Ishikawa (cell line): ENCODE measurements at regions not wholly inside any gene's neighbourhood (a gene's known extent, or its start where the extent isn't known, plus 50 kb on each side); places are given as distances from the start of the nearest gene placed in this dataset.

Experiments used
- CEBPB ChIP-seq: IDR thresholded peaks from 2 replicates; pipeline ENCODE4 v1.6.1; 2012
- CREB1 ChIP-seq: IDR thresholded peaks from 2 replicates; pipeline ENCODE4 v1.6.1; 2012; ENCODE audit warnings: low read depth
- EGR1 ChIP-seq: IDR thresholded peaks from 2 replicates; pipeline ENCODE4 v1.6.1; 2012
- EP300 ChIP-seq: IDR thresholded peaks from 2 replicates; pipeline ENCODE4 v1.6.1; 2012; ENCODE audit warnings: borderline replicate concordance
- FOXM1 ChIP-seq: IDR thresholded peaks from 2 replicates; pipeline ENCODE4 v1.6.1; 2012; ENCODE audit warnings: low read depth, borderline replicate concordance
- MAX ChIP-seq: IDR thresholded peaks from 2 replicates; pipeline ENCODE4 v1.6.1; 2012
- NFIC ChIP-seq: IDR thresholded peaks from 2 replicates; pipeline ENCODE4 v1.6.1; 2012
- RAD21 ChIP-seq: IDR thresholded peaks from 2 replicates; pipeline ENCODE4 v1.6.1; 2012; ENCODE audit warnings: low read depth
- REST ChIP-seq: IDR thresholded peaks from 2 replicates; pipeline ENCODE4 v1.6.1; 2012; ENCODE audit warnings: low read depth, mild to moderate bottlenecking
- TAF1 ChIP-seq: IDR thresholded peaks from 2 replicates; pipeline ENCODE4 v1.6.1; 2012; ENCODE audit warnings: low read depth, mild to moderate bottlenecking
- TCF12 ChIP-seq: IDR thresholded peaks from 2 replicates; pipeline ENCODE4 v1.6.1; 2012; ENCODE audit warnings: low read depth
- TEAD4 ChIP-seq: IDR thresholded peaks from 2 replicates; pipeline ENCODE4 v1.6.1; 2012
- YY1 ChIP-seq: IDR thresholded peaks from 2 replicates; pipeline ENCODE4 v1.6.1; 2012; ENCODE audit warnings: low read depth
- ZBTB7A ChIP-seq: IDR thresholded peaks from 2 replicates; pipeline ENCODE4 v1.6.1; 2012; ENCODE audit warnings: low read depth
- TF ChIP-seq, protein P1 (sequence below): IDR thresholded peaks from 2 replicates; pipeline ENCODE4 v1.6.1; 2012

DNA sequence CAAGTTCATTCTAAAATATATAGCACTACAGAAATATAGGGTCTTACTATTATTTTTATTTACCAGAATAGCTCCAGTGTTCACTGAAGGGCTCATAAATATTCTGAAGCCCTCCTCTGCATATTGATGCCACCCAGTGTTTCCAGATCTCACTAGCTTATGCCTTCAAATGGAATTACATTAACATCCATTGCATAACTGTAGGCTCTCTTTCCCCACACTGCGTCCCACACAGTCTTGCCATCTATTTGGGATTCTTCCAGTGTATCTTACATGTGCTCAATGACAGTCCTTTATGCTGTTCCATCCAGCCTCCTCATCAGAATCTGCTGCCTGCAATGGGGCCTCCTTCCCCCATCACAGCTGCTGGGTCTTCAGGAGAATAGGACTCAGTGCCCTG is 137.2 kb downstream of the CYSLTR2 start:
- no peak for TF ChIP-seq TAF1
- TF ChIP-seq RAD21, result no peak
- no peak for TF ChIP-seq NFIC
- TF ChIP-seq ZBTB7A, result no peak
- no peak for TF ChIP-seq MAX
- TF ChIP-seq, protein P1, sequence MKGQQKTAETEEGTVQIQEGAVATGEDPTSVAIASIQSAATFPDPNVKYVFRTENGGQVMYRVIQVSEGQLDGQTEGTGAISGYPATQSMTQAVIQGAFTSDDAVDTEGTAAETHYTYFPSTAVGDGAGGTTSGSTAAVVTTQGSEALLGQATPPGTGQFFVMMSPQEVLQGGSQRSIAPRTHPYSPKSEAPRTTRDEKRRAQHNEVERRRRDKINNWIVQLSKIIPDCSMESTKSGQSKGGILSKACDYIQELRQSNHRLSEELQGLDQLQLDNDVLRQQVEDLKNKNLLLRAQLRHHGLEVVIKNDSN, result no peak
- no peak for TF ChIP-seq TEAD4
- TF ChIP-seq YY1, result no peak
- TF ChIP-seq FOXM1, result no peak
- TF ChIP-seq EP300, result no peak

- TF ChIP-seq YY1, result no peak
- TF ChIP-seq CEBPB, result no peak
- TF ChIP-seq, protein P1, result no peak
- TF ChIP-seq REST, result no peak
- TF ChIP-seq EGR1, result no peak
- TF ChIP-seq TAF1, result no peak
- TF ChIP-seq TCF12, result no peak
- no peak for TF ChIP-seq MAX
- TF ChIP-seq RAD21, result no peak
- no peak for TF ChIP-seq FOXM1
- TF ChIP-seq EP300, result no peak
- TF ChIP-seq NFIC, result no peak
Measured at GRCh38 chr13:48797127-48797526, 143.4 kb downstream of the CYSLTR2 start.

DNA sequence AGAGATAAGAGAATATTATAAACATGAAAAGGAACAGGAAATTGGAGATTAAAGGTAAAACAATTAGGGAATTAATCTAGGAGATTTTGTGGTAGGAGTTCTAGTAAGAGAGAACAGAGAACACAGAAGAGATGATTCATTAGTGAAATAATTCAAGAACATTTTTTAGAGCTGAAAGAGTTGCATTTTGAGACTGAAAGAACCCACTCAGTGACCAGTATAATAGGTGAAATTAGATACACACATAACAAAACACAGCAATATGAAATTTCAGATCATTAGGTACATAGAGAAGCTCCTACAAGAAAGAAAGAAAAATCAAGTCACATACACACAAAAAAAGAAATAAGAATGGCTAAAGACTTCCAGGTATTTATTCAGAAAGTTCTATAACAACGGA is 144.0 kb downstream of the CYSLTR2 start:
- TF ChIP-seq TAF1, result no peak
- TF ChIP-seq, protein P1, result no peak
- no peak for TF ChIP-seq RAD21
- TF ChIP-seq YY1, result no peak
- TF ChIP-seq TCF12, result no peak
- no peak for TF ChIP-seq CEBPB
- TF ChIP-seq CREB1, result no peak

DNA sequence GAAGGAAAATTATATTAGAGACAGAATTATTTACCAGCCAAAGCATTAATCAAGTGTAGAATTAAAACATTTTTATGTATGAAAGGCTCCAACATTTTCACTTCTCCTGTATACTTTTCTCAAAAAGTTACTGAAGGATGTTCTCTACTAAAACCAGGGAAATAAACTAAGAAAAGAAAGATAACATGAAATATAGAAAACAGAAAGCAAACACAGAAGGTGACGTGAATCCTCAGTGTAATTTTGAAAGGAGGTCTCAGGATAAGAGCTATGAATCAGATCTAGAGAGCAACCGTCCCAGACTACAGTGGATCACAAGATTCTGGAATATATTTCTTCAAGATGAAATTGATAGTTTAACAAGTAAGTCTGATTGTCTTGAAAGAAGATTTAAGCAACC is 144.5 kb downstream of the CYSLTR2 start:
- no peak for TF ChIP-seq TAF1
- TF ChIP-seq EGR1, result no peak
- TF ChIP-seq CEBPB, result no peak
- no peak for TF ChIP-seq MAX
- no peak for TF ChIP-seq TCF12
- TF ChIP-seq CREB1, result no peak
- no peak for TF ChIP-seq YY1
- TF ChIP-seq FOXM1, result no peak
- no peak for TF ChIP-seq REST
- TF ChIP-seq EP300, result no peak
- no peak for TF ChIP-seq RAD21

GRCh38 chr13:48801255-48801654 is 147.5 kb downstream of the CYSLTR2 start:
- TF ChIP-seq NFIC (no peak), EP300 (no peak), REST (no peak), CREB1 (no peak), MAX (no peak), TCF12 (no peak), TAF1 (no peak), TEAD4 (no peak), EGR1 (no peak), YY1 (no peak), RAD21 (no peak)
- TF ChIP-seq, protein P1, result no peak
